Gastrocnemius medialis (tissue), 4 donors: ENCODE measurements at regions not wholly inside any gene's neighbourhood (a gene's known extent, or its start where the extent isn't known, plus 50 kb on each side); places are given as distances from the start of the nearest gene placed in this dataset.

Experiments used
- CTCF ChIP-seq, 5 experiments: fragments of 450-650 bp in 3 of 5; fragments of 200-600 bp in 2 of 5; sonication (generic) in 2 of 5; IDR thresholded peaks in 4 of 5; conservative IDR thresholded peaks in 1 of 5; 1 replicate in 4 of 5; 2 replicates in 1 of 5; pipeline ENCODE4 v1.5.1; 2016 to 2019; ENCODE audit warnings: antibody characterized with exemption in 5 of 5, mild to moderate bottlenecking in 3 of 5, moderate library complexity in 3 of 5
- POLR2A ChIP-seq, 2 donors: fragments of 450-650 bp; IDR thresholded peaks; one replicate each; pipeline ENCODE4 v1.6.1; 2017; ENCODE audit warnings: antibody characterized with exemption in 2 of 2, mild to moderate bottlenecking in 2 of 2, moderate library complexity in 2 of 2

- no peak for TF ChIP-seq POLR2A (IDR thresholded peaks at IDR 0.05)
- TF ChIP-seq CTCF (IDR thresholded peaks at IDR 0.05 in 4 of 5, conservative IDR thresholded peaks at IDR 0.05 in 1 of 5), result no peak
These were observed 138.3 kb upstream of the NBEA start for GRCh38 chr13:34803756-34804155.
